GM23338 (cell line): ENCODE measurements at regions not wholly inside any gene's neighbourhood (a gene's known extent, or its start where the extent isn't known, plus 50 kb on each side); places are given as distances from the start of the nearest gene placed in this dataset.

Experiments used
- ATAC-seq: fragments of 200-7000 bp; cut with Tn5 transposase; 3 replicates; pipeline ENCODE4 v1.9.1; 2020
- DNase-seq: peaks from one replicate; pipeline ENCODE4 v3.0.0-alpha.2; 2015; ENCODE audit warnings: low spot score
- H2AFZ ChIP-seq: fragments of 200-600 bp; sonication (generic); 2 replicates; pipeline ENCODE4 v1.8.0; 2016; ENCODE audit warnings: antibody characterized with exemption, mild to moderate bottlenecking, moderate library complexity
- H3F3A ChIP-seq: fragments of 200-600 bp; sonication (generic); replicated peaks from 2 replicates; pipeline ENCODE4 v1.8.0; 2017; ENCODE audit warnings: antibody characterized with exemption, mixed run types, low read depth
- H3K27ac ChIP-seq: fragments of 200-600 bp; sonication (generic); 2 replicates; pipeline ENCODE4 v1.6.1; 2016; ENCODE audit warnings: low read depth
- H3K27me3 ChIP-seq: fragments of 200-600 bp; sonication (generic); 2 replicates; pipeline ENCODE4 v1.8.0; 2016; ENCODE audit warnings: mild to moderate bottlenecking, mixed run types, moderate library complexity; ENCODE audit not compliant: insufficient read depth
- H3K36me3 ChIP-seq: fragments of 200-600 bp; sonication (generic); 2 replicates; pipeline ENCODE4 v1.8.0; 2016; ENCODE audit warnings: mild to moderate bottlenecking; ENCODE audit not compliant: insufficient read depth
- H3K4me1 ChIP-seq: fragments of 200-600 bp; sonication (generic); 2 replicates; pipeline ENCODE4 v1.8.0; 2016; ENCODE audit warnings: mild to moderate bottlenecking, moderate library complexity; ENCODE audit not compliant: insufficient read depth
- H3K4me2 ChIP-seq: fragments of 200-600 bp; sonication (generic); 2 replicates; pipeline ENCODE4 v1.7.1; 2017; ENCODE audit warnings: mixed run types
- H3K4me3 ChIP-seq: fragments of 200-600 bp; sonication (generic); 2 replicates; pipeline ENCODE4 v1.6.1; 2016; ENCODE audit warnings: mixed run types
- H3K79me2 ChIP-seq: fragments of 200-600 bp; sonication (generic); replicated peaks from 2 replicates; pipeline ENCODE4 v1.8.0; 2017; ENCODE audit warnings: mild to moderate bottlenecking; ENCODE audit not compliant: insufficient read depth
- H3K9me2 ChIP-seq: fragments of 200-600 bp; sonication (generic); 2 replicates; pipeline ENCODE4 v1.8.0; 2017; ENCODE audit not compliant: insufficient read depth
- H4K20me1 ChIP-seq: fragments of 200-600 bp; sonication (generic); replicated peaks from 2 replicates; pipeline ENCODE4 v1.8.0; 2017; ENCODE audit warnings: mild to moderate bottlenecking; ENCODE audit not compliant: insufficient read depth
- H3K27ac Mint-ChIP-seq: 2 replicates; pipeline ENCODE4 v1.8.0; 2020; ENCODE audit warnings: inconsistent platforms, mild to moderate bottlenecking, moderate library complexity, mixed read lengths
- H3K27me3 Mint-ChIP-seq: 3 replicates; pipeline ENCODE4 v1.8.0; 2022; ENCODE audit warnings: low read depth, mild to moderate bottlenecking, moderate library complexity, mixed read lengths, inconsistent platforms; ENCODE audit not compliant: insufficient read depth, poor library complexity
- H3K36me3 Mint-ChIP-seq: 3 replicates; pipeline ENCODE4 v1.8.0; 2021; ENCODE audit warnings: low read depth, mild to moderate bottlenecking, inconsistent platforms, moderate library complexity, mixed read lengths
- H3K4me1 Mint-ChIP-seq: 3 replicates; pipeline ENCODE4 v1.8.0; 2020; ENCODE audit warnings: mild to moderate bottlenecking, inconsistent platforms, mixed read lengths
- H3K4me3 Mint-ChIP-seq: 3 replicates; pipeline ENCODE4 v1.8.0; 2021; ENCODE audit warnings: moderate library complexity, mild to moderate bottlenecking, inconsistent platforms, mixed read lengths
- H3K9me3 Mint-ChIP-seq: 3 replicates; pipeline ENCODE4 v1.8.0; 2020; ENCODE audit warnings: moderate library complexity, mild to moderate bottlenecking, inconsistent platforms, mixed read lengths
- CREB1 ChIP-seq: fragments of 250-450 bp; sonication (Bioruptor Pico); IDR thresholded peaks from 2 replicates; pipeline ENCODE4 v1.5.0; 2020; ENCODE audit warnings: low read depth, mild to moderate bottlenecking, moderate library complexity
- CTCF ChIP-seq, 2 experiments: fragments of 200-600 bp in 1 of 2; sonication (generic) in 1 of 2; conservative IDR thresholded peaks; 2 replicates each; pipeline versions ENCODE4 v1.5.1 to v1.6.1; 2016 to 2017; ENCODE audit warnings: antibody characterized with exemption in 2 of 2, low read depth in 2 of 2, mild to moderate bottlenecking in 2 of 2, moderate library complexity in 1 of 2
- ETS1 ChIP-seq: IDR thresholded peaks from 2 replicates; pipeline ENCODE4 v1.6.1; 2016; ENCODE audit warnings: antibody characterized with exemption
- EZH2 ChIP-seq: fragments of 200-600 bp; sonication (generic); IDR thresholded peaks from one replicate; pipeline ENCODE4 v1.8.0; 2017; ENCODE audit warnings: antibody characterized with exemption, mild to moderate bottlenecking, low read depth; ENCODE audit not compliant: unreplicated experiment
- EZH2phosphoT487 ChIP-seq: fragments of 200-600 bp; sonication (generic); IDR thresholded peaks from one replicate; pipeline ENCODE4 v1.8.1; 2018; ENCODE audit warnings: antibody characterized with exemption; ENCODE audit not compliant: unreplicated experiment
- JUNB ChIP-seq: IDR thresholded peaks from one replicate; pipeline ENCODE4 v1.6.1; 2016; ENCODE audit warnings: antibody characterized with exemption; ENCODE audit not compliant: unreplicated experiment
- NANOG ChIP-seq: IDR thresholded peaks from 2 replicates; pipeline ENCODE4 v1.6.1; 2016; ENCODE audit warnings: antibody characterized with exemption, borderline replicate concordance
- POLR2AphosphoS5 ChIP-seq: IDR thresholded peaks from 2 replicates; pipeline ENCODE4 v1.6.1; 2016; ENCODE audit warnings: antibody characterized with exemption, low read depth
- REST ChIP-seq: IDR thresholded peaks from one replicate; pipeline ENCODE4 v1.6.1; 2018; ENCODE audit warnings: antibody characterized with exemption; ENCODE audit not compliant: unreplicated experiment
- STAT1 ChIP-seq: IDR thresholded peaks from one replicate; pipeline ENCODE4 v1.6.1; 2016; ENCODE audit warnings: antibody characterized with exemption; ENCODE audit not compliant: unreplicated experiment
- ZNF114 ChIP-seq: fragments of 250-450 bp; sonication (Bioruptor Pico); IDR thresholded peaks from 2 replicates; pipeline ENCODE4 v1.5.0; 2020; ENCODE audit warnings: mild to moderate bottlenecking, moderate library complexity
- ZNF331 ChIP-seq: fragments of 250-450 bp; sonication (Bioruptor Pico); IDR thresholded peaks from 2 replicates; pipeline ENCODE4 v1.5.0; 2020; ENCODE audit warnings: low read depth, mild to moderate bottlenecking, moderate library complexity
- ZNF462 ChIP-seq: fragments of 250-450 bp; sonication (Bioruptor Pico); IDR thresholded peaks from 2 replicates; pipeline ENCODE4 v1.5.0; 2020; ENCODE audit warnings: mild to moderate bottlenecking, moderate library complexity

GRCh38 chr3:56986347-56986746 lies 74.1 kb upstream of the SPATA12 start:
- Histone ChIP-seq H3K9me2 (no peaks in the 10 kb centered on the region), H3K4me2 (no peak overlapping the region), H4K20me1 (no peaks in the 10 kb centered on the region), H3F3A (no peaks in the 10 kb centered on the region), H3K27me3 (no peaks in the 10 kb centered on the region), H3K36me3 (no peaks in the 10 kb centered on the region), H2AFZ (peak overlapping the region; percentile 52; the same call in 1 of the 2 replicates), H3K79me2 (no peaks in the 10 kb centered on the region), H3K4me3 (no peak overlapping the region), H3K4me1 (peaks cover 10% of the 10 kb centered on the region), H3K27ac (0 out of 2 replicates have a peak overlapping the region, but pooled peaks have one; percentile 63)
- TF ChIP-seq POLR2AphosphoS5 (no peak), ZNF331 (no peak), JUNB (no peak), CREB1 (no peak), ZNF114 (CRISPR knock-in tag) (no peak), STAT1 (no peak), ETS1 (no peak), CTCF (conservative IDR thresholded peaks at IDR 0.05; ENCODE audit: low read depth in 2 of 2) (no peak), ZNF462 (CRISPR knock-in tag) (no peak), NANOG (no peak), EZH2phosphoT487 (no peak), EZH2 (no peak), REST (no peak)
- peaks cover 3% of the 10 kb centered on the region for H3K27me3 Mint-ChIP-seq
- no peaks in the 10 kb centered on the region for H3K9me3 Mint-ChIP-seq
- peaks cover 24% of the 10 kb centered on the region for H3K4me1 Mint-ChIP-seq
- no peak overlapping the region for H3K4me3 Mint-ChIP-seq
- DNase-seq (peak; percentile 30), ATAC-seq (peak; percentile 12; the same call in 2 of the 3 replicates)
- no peaks in the 10 kb centered on the region for H3K36me3 Mint-ChIP-seq
- H3K27ac Mint-ChIP-seq: no peak overlapping the region; the same call in 1 of the 2 replicates
